Pons (tissue), 1 donor: ENCODE measurements at regions not wholly inside any gene's neighbourhood (a gene's known extent, or its start where the extent isn't known, plus 50 kb on each side); places are given as distances from the start of the nearest gene placed in this dataset.
"Not testable (repeated sequence)": the region's sequence is repeated elsewhere in the genome, so short reads cannot be mapped to it uniquely, and the experiment has no call there.

ENCODE experiments used
- DNase-seq: peaks from one replicate; pipeline ENCODE4 v3.0.0-alpha.2; 2016; ENCODE audit warnings: low spot score

DNA sequence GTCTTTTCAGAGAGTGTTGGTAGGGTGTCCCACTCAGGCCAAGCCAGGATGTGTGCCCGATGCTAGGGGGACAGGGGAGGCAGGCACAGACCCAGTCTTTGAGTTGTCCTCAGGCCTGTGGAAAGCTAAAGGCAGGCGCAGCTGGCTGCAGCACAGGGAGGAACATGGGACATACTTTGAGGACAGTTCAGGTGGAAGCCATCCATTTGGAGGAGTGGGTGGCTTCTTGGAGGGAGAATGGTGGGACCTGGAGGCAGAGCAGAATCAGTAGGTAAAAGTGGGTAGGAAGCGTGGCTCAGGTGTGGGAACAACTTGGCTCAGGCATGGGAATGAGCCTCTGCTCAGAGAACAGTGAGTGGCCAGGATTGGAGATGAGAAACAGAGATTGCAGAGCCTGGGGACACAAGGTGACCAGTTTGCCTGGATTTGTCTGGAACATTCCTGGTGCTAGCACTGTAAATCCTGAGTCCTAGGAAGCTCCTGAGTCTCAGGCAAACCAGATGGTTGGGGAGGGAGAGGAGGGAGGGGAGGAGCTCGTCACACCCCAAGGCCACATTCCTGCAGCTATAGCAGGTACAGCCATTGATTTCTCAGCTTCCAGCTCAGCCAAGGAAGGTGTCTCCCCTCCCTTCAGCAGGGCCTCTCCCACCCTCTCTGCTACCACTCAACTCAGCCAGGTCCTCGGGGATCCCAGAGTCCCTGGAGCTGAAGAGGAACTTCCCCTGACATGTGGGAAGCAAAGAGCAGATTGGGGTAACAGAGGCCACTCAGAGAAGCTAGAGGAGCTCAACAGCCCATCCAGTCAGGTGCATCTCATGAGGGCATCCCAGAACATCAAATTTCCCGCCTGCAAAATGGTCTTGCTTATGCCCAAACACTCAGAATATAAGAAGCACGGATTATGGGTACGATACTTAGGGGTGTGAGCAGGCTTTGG is 65.2 kb upstream of the TINAGL1 start:
- DNase-seq, result no peak

DNA sequence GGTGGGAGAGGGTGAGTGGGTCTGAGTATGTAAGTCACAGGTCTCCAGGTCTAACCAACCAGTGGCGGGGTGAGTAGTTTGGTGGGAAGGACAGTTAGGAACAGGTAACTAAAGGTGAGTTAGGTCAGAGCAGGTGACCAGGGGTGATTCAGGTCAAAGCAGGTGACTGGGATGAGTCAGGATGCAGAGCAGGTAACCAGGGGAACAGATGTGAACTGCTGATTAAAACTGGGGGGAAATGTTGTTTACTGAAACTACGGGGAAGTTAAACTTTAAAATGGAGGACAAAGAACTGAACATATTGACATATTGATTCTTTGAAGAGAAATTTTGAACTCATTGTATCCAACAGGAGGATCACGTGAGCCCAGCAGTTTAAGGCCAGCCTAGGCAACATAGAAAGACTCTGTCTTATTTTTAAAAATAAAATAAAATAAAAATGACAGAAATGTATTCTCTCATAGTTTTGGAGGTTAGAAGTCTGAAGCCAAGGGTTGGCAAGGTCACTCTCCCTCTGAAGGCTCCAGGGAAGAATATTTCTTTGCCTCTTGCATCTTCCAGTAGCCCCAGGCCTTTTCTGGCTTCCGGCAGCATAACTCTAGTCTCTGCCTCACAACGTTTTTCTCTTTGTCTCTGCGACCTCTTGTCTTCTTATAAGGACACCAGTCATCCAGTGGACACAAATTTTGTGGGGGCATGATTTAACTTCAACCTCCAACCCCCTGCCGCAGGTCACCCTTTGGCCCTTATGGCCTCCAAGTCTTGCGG is 64.3 kb upstream of the TINAGL1 start:
- DNase-seq, result no peak

DNA sequence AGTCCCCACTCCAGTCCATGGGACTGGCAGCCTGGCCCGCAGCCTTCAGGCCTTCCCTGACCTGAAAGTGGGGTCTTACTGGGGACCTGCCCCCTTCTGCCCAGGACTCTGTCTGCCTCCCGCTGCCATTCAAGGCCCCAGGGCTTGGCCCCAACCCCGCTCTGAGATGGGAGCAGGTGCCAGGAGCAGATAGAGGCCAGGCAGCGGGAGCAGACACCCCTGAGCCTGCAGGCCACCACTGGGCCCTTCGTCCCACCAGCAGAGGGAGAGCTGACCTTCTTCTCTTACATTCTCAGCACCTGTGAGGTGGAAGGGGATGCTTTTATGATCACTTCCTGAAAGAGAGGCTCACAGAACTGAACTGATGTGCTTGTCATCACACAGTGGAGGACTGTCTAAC is 62.2 kb upstream of the TINAGL1 start:
- no peak for DNase-seq

DNA sequence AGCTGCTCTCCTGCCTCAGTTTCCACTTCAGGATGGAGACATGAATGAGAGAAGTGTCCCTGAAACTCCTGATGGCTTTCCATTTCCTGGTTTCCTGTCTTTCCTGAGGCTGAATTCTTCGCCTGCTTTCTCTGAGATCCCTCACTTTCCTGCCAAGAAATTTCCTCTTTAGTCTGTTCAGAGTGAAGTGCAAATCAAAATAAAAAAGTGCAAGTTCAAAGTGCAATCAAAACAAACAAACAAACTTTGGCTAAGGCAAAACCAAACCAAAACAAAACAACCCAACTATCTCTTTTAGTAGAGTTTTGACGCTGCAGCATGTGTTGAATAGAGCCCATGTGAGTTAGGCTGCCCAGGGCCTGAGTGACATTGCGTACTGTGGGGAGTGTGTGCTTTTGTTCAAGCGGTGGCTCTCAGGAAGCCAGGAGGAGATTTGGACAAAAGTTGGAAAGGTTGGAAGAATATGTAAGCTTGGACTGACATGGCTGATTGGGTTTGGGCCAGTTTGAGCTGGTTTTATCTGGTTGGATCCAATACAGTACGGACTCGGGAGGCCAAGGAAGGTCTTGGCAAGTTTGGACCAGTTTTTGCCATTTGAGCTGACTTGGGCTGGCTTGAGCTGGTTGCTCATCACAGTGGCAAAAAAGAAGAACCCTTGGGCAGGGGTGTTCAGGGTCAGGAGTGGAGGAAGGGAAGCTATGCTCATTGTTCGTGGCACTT is 61.1 kb upstream of the TINAGL1 start:
- no peak for DNase-seq

DNA sequence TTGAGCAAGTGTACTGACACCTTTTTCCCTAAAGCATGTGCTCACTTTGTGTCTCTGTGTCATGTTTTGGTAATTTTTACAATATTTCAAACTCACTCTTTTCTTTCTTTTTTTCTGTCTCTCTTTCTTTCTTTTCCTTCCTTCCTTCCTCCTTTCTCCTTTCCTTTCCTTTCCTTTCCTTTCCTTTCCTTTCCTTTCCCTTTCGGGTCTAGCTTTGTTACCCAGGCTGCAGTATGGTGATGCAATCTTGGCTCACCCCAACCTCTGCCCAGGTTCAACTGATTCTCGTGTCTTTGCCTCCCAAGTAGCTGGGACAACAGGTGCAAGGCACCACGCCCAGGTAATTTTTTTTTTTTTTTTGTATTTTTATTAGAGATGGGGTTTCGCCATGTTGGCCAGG is 60.4 kb upstream of the TINAGL1 start:
- DNase-seq, result no peak

DNA sequence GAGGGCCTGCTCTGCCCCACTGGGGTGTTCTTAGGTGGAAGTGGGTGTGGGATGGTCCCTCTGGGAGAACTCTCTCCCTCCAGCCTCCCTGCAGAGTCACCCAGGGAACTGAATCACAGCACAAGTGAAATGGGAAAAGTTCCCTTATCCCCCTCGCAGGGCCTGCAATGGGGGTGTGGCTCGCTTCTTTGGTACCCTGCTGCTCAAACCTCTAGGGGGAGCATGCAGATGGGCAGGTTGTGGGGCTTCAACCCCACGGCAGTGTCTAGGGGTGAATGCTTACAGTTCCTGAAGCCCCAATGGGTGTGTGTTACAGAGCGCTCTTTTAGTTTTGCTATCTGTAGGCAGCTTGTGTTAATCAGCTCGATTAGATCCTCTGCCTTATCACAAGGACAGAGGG is 59.0 kb upstream of the TINAGL1 start:
- no peak for DNase-seq

DNA sequence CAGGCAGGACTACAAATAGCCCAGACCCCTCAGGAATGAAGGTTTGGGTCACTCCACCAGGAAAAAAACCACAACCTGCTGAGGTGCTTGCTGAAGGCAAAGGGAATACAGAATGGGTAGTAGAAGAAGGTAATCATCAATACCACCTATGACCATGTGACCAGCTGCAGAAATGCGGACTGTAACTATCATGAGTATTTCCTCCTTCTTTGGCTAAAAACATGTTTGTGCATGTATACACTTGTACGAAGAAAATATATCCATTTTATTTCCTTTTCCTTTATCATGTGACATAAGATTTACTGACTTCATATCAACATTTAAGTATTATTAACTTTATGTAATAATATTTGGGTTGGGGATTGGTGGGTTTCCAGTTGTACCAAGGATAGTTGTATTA is 58.3 kb upstream of the TINAGL1 start:
- not testable (repeated sequence) for DNase-seq

DNA sequence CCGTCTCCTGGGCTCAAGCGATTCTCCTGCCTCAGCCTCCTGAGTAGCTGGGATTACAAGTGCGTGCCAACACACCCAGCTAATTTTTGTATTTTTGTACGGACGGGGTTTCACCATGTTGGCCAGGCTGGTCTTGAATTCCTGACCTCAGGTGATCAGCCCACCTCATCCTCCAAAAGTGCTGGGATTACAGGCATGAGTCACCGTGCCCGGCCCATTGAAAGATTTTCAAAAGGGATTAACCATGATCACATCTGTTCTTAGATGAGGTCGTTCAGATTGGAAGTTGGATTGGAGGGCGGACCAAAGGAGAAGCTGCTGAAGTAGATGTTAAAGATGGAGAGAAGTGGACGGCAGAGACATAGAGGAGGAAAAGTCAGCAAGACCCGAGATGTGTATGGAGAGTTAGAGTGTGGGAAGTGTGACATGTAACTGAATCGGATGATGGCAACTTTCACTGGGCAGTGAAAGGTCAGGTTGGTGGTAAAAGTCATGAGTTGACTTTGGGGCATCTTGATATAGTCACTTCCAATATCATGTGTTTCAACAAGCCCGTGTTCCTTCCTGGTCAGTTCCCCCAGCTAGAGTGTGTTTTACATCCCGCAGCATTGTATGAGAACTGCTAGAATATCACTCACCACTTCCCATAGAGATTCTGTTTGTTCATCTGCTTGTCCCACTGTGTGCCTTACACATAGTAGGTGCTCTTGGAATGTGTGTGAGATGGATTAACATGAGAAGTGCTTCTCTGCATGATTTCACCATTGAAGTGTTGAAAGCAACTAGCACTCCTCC is 54.4 kb upstream of the TINAGL1 start:
- DNase-seq, result no peak

DNA sequence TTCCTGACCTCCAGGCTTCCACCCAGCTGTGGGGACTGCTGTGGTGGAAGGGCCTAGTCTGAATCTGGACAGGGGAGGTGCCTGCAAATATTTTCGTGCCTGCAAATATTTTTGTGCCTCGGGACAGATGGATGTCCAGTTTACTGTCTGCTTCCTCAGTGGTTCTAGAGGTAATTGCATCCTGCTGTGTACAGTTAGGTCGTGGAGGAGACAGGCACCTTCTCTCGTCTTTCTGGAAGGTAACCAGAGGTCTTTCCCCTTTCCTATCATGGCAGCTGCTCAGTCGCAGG is 53.8 kb upstream of the TINAGL1 start:
- no peak for DNase-seq

DNA sequence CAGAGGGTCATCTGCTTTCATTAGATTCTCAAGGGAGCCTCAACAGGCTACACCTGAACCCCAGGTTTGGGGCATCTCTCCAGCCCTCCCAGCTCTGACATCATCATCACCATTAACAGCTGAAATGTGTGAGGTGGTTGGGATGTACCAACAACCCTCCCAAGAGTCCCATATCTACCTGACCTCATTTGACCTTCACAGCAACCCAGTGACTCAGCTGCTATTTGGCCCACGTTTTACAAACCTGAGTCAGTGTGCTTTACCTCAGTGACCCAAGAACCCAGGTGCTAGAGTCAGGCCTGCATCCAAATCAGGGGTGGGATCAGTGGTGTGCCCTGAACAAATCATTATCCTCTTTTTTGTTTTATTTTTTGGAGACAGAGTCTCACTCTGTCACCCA is 53.3 kb upstream of the TINAGL1 start:
- DNase-seq, result no peak

DNA sequence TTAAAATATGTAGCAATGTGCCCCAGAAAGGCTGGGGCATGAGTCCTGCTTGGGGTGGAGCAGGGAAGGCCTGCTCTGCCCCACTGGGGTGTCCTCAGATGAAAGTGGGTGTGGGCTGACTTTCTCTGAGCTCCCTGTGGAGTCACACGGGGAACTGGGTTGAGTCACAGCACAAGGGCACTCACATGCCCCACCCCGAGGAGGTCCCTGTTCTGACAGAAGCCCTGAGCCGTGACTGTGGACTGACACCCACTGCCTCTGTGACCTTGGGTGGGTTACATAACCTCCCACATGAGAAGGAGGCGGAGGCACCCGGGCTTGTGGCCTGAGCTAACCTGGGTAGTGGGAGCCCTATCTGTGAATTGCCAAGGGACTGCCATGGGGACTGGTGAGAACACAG is 52.5 kb upstream of the TINAGL1 start:
- DNase-seq, result no peak

DNA sequence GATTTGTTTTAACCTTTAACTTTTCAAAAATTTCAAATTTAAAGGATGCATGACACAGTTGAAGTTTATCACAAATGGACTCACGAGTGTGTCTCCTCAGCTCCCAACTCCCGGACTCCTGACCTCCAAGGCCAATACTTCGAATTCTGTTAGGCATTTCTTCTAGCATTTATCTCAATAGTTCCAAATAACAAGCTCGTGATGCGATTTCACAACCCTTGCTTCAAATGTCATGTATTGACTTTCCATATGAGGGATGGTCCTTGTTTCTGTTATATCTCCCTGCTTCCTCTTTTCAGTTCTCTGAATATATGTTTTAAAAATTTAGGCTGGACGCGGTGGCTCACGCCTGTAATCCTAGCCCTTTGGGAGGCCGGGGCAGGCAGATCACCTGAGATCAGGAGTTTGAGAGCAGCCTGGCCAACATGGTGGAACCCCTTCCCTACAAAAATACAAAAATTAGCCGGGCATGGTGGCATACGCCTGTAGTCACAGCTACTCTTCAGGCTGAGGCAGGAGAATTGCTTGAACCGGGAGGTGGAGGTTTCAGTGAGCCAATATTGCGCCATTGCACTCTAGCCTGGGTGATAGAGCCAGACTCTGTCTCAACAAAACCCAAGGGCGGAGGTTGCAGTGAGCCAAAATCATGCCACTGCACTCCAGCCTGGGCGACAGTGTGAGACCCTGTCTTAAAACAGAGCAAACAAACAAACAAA is 52.0 kb upstream of the TINAGL1 start:
- DNase-seq, result peak; percentile 7
